ENCODE measurements at regions not wholly inside any gene's neighbourhood (a gene's known extent, or its start where the extent isn't known, plus 50 kb on each side); places are given as distances from the start of the nearest gene placed in this dataset.
"Not testable (repeated sequence)": the region's sequence is repeated elsewhere in the genome, so short reads cannot be mapped to it uniquely, and the experiment has no call there.

DNA sequence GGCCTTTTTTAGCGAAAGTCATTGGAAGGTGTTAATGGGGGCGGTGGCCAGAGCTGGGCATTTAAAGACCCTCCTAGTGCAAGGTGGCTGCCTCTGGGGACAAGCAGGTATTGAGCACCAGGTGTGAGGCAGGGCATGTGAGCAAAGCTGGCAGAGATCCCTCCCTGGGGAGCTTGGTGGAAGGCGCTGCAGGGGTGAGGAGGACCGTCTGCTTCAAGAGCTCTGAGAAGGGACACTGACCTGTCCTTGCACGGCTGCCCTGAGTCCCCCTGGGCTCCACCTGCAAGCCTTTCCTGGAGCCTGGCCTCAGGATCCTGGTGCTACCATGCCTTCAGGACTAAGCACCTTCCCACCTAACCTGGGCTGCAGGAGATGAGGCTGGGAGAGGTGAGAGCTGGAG is 127.0 kb upstream of the CIBAR2 start:
- no peak for DNase-seq (ENCODE audit: low read depth in 2 of 2)

DNA sequence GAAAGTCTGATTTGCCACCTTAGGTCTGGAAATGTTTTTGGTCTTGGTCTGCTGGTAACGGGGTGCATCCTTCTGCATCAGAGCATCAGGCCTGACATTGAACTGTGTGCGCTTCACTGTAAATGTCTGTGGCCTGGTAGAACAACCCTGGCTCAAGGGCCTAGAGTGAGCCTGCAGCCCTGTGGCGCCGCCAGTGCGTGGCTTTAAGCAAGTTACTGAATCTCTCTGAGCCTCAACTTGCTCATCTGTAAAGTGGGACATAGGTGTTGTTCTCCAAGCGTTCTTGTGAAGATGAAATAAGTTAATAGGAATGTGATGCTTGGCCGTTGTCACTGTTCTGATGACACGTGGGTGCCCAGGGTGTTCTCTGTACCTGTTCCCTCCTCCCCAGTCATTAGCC is 127.6 kb upstream of the CIBAR2 start:
- DNase-seq (ENCODE audit: low read depth in 2 of 2): no peak

DNA sequence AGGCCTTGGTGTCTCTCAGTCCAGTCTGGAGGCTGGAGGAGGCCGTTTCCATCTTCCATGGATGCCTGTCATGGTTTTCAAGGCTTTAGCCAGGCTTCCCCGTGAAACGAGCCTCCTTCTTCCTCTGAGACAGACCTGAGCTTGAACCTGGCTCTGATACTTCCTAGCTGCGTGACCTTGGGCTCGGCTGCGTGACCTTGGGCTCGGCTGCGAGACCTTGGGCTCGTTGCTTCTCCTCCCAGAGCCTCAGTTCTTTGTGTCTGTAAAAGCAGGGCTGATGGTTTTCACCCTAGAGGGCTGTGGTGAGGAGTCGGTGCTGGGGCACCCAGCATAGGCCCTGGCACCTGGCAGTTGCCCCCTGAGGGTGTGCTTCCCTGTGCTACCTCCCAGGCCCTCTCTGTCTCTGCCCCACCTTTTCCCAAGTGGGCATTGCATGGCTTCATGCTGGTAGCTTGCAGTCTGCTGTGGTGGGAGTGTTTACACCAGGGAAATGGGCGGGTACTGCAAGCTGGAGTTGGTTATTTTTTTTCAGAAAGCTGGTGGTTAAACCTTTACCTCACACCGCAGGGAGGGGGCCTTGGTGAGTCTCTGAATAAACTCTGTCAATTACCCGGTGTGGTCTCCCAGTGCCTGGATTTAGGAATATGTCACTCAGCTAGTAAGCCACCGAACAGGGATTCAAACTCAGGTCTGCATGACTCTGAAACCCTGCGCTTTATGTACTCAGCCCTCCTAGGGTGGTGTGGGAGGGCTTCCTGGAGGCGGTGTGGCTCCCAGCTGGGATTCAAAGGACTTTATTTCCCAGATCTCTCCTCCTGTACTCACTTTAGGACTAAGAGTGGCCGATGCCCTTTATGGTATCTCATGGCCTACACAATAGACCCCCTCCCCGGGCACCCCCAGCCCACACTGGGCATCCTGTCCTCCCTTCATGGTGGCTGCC is 129.0 kb upstream of the CIBAR2 start:
- DNase-seq (ENCODE audit: low read depth in 2 of 2): no peak

DNA sequence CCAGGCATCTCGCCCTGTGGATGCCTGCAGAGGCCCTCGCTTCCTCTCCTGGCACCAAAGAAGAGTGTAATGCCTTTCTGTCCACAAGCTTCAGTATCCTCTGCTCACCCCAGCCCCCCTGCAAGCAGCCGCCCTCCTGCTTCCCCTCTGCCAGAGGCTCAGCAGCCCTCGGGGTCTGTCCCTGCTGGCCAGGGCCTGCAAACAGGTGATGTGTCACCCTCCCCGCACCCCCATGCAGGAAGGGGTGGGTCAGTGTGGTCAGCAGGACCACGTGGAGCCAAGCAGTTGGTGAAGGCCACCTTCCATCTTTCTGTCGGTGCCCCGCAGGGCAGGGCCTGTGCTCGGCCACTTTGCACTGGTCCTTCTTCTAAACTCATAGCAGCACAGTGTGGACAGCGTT is 129.9 kb upstream of the CIBAR2 start:
- no peak for DNase-seq (ENCODE audit: low read depth in 2 of 2)

DNA sequence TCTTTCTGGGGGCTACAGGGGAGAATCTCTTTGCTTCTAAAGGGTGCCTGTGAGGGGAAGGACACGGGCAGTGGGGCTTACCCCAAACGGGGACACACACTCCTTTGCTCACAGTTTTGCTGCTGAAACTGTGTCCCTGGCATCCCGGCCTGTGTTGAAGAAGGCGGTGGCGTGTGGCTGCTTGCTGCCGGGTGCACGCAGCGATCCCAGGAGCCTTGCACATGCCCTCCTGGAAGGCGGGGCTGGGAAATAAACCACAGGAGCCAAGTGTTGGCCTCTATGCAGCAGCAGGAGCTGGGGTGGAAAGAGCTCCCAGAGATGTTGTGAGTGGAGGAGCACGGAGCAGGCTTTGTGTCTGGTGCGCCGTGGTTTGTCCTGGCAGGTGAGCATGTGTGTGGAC is 131.0 kb upstream of the CIBAR2 start:
- DNase-seq (ENCODE audit: low read depth in 2 of 2): no peak

DNA sequence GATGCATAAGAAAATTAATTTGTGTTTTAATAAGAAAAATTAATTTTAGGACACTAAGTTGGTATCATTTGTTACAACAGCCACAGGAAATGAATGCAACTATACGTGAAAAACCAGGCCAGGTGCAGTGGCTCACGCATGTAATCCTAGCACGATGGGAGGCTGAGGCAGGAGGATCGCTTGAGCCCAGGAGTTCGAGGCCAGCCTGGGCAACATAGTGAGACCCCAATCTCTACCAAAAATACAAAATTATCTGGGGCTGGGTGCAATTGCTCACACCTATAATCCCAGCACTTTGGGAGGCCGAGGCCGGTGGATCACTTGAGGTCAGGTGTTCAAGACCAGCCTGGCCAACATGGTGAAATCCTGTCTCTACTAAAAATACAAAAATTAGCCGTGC is 132.2 kb upstream of the CIBAR2 start:
- not testable (repeated sequence) for DNase-seq (ENCODE audit: low read depth in 2 of 2)

DNA sequence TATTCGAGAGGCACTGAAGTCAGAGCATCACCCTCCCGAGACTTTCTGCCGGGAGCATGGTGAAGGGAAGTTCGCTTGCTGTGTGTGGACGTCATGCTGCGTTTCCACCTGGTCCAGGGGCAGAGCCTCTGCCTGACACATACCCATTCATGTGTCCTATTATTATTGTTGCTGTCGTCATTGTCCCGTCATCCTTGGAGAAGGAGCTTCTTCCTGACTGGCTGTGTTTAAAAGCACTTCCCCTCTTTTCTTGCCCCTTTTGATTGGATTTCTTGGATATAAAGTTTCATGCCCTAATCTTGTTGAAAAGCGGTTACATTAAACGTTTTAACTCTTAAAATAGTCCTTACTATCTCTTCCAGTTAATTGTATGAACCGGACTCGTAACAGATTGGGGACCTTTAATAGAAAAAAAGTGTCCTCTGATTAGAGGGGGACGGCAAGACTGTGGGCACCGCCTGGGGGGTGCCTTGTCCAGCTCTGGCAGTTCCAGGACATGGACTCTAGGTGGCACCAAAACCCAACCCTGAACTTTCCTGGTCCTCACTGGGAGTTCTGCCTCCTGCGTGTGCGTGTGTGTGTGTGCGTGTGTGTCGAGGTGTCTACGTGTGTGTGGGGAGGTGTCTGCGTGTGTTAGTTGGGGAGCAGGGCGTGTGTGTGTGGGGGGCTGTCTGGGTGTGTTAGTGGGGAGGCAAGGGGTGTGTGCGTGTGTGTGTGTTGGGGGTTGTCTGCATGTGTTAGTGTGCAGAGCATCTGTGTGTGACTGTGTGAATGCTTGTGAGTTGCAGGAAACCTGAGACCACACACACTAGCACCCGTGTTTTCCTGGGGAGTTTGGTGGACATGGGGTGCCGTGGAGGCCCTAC is 133.3 kb upstream of the CIBAR2 start:
- DNase-seq (ENCODE audit: low read depth in 2 of 2): peak in 1 of 2 donors; percentile 17

DNA sequence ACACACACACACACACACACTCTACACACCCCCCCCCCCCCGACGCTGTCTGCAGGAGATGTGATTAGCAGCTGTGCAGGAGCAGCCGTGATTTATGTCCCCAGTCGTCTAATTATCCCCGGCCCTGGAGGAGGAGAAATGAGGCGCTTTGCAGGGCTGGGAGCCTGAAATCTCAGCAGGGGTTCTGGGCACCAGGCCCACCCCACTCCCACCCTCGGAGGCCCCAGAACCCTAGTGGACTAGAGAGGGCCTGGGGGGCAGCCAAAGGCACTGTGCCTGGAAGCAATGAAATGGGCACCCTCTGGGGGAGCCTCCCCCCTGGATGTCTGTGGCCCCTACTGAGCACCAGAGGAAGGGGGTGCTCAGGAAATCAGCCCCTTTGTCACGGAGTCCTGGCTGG is 134.2 kb upstream of the CIBAR2 start:
- no peak for DNase-seq (ENCODE audit: low read depth in 2 of 2)

DNA sequence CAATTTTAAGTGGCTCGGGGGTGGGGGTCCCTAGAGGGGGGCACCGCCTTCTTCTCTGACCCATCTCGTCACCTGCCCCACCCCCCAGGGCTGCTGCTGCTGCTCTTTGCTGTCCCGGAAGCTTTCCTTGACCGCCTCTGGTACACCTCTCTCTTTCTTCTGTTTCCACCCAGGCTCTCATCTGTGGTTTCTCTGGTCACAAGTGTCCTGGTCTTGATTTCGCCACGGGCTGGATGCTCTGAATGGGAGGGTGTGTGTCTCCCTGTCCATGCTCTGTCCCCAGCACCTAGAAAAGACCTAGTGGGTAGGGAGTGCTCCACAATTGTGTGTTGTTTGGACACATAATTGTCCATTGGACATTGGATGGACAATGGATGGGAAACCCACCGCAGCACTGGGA is 134.7 kb upstream of the CIBAR2 start:
- DNase-seq (ENCODE audit: low read depth in 2 of 2): no peak

DNA sequence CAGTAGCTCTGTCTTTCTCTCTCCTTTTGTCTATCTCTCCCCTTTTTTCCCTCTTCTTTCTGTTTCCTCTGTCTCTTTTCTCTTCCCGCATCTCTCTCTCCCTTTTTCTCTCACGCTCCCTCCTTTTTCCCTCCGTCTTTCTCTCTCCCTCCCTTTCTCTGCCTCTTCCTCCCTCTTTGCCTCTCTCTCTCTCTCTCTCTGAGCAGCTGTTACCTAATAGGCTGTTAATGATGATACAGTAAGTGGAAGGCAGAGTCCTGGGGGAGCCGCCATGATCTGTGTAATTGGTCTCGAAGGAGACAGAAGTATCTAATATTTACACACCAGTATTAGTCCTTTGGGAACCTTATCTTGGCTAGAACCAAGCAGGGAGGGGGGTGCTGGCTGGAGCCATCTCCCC is 136.1 kb upstream of the CIBAR2 start:
- DNase-seq (ENCODE audit: low read depth in 2 of 2): no peak

DNA sequence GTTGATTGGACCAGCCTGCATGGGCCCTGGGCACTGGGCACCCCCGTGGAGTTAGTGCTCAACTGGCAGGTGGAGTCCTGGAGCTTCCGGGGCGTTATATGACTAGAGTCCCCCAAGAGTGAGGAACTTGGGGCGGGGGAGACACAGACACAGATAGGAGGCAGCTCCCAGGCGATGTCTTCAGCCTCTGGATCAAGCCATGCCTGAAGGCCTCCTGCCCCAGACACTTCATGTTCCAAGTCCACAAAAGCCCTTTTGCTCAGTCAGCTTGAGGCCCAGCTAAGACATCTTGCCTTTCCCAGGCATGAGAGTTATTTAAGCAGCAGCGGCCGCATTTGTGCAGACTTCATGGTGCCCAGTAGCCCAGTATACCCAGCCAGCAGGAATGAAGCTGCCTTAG is 136.6 kb upstream of the CIBAR2 start:
- DNase-seq (ENCODE audit: low read depth in 2 of 2): no peak

DNA sequence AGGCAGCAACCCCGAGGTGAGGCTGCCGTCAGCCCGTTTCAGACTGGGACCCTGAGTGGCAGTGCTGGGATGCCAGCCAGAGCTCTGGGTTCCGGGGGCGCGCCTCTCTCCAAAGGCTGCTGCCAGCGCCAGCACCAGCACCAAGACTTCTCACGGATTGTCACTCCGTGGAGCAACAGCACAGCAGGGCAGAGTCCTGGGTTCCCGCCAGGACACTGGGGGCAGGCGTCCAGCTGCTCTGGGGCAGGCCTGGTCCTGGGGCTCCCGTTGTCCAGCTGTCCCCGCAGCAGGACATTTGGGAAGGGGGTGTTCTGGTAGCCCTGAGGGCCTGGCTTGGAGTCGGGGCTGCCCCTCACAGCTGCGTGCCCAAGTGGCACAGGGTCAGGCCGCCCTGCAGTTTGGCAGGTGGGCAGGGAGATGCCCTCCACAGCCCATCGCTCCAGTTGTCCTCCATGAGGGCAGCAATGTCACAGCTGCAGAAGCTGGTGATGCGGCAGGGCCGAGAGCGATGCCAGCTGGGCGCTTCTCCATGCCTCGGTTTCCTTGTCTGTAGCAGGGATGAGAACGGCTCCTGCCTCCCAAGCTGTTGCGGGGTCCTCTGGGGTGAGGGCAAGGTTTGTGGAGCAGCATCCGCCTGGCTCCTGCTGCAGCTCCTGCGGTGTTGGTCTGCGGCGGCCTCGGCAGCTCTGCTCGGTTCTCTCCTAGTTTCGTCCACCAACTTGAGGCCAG is 137.3 kb upstream of the CIBAR2 start:
- DNase-seq (ENCODE audit: low read depth in 2 of 2): no peak

DNA sequence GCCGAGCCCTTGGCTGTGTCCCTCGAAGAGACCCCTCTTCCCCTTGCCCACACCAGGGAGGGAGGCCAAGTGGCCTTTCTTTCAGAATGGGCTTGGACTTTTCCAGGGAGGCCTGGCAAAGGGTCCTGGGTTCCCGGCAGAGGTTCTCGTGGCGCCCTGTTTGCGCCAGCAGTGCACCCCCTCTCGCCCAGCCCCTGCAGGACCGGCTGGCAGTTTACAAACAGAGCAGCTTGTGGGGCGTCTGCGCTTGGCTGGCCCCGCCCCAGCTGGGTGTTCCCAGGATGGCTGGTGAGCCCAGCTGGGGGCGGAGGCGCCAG is 137.8 kb upstream of the CIBAR2 start:
- no peak for DNase-seq (ENCODE audit: low read depth in 2 of 2)

DNA sequence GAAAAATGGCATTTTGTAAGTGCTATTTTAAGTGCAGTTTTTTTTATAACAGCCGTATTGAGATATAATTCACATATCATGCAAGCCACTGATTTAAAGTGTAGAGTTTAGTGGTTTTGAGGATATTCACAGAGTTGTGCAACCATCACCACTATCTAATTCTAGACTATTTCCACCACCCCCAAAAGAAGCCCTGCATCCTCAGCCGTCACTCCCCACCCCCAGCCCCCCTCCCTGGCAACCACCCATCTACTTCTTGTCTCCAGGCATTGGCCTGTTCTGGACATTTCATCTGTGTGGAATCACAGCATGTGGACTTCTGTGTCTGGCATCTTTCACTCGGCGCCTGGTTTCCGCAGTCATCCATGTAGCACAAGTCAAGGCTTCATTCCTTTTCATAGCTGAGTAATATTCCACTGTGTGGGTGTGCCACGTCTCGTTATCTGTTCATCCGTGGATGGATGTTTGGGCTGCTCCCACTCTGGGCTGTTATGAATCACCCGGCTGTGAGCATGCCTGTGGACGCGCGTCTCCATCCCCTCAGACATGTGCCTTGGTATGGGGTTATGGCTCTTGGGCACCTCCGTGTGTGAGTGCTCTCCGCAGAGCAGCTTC is 138.4 kb upstream of the CIBAR2 start:
- DNase-seq (ENCODE audit: low read depth in 2 of 2): no peak

DNA sequence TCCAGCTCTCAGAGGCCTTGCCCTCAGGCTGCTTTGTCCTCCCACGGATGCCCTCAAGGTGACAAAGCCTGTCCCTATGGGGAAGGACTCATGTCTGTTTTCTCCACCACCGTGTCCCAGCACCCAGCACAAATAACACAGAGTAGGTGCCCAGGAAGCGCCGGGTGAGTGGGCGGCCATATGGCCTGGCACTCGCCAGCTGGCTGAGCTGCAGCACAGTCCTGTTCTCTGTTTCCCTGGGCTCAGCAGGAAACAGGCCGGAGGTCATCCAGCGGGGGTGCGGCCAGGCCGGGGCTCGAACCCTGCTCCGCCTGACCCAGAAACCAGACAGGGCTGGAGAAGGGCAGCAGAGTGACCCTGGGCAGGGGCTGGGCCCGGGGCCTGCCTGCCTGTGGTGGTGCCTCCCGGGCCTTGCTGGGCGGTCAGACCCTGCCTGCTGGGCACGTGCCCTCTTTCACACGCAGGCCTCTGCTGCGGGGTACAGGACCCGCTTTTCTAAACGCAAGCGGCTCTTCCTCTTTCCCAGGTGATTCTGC is 139.0 kb upstream of the CIBAR2 start:
- DNase-seq (ENCODE audit: low read depth in 2 of 2): no peak

DNA sequence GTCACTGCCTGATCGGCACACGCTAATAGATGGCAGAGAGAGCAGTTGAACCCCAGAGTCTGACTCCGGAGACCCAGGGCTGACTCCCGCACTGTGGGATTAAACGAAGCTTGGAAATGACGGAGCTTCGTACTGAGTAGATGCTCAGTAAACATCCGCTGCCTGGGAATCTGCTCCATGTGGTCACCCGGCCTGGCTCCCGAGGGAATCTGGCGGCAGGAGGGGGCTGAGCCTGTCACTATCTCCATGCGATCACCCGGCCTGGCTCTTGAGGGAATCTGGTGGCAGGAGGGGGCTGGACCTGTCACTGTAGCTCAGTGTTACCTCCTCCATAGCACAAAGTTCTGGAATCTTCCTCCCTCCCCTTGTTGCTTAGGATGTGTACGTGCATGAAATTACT is 139.7 kb upstream of the CIBAR2 start:
- DNase-seq (ENCODE audit: low read depth in 2 of 2): no peak

DNA sequence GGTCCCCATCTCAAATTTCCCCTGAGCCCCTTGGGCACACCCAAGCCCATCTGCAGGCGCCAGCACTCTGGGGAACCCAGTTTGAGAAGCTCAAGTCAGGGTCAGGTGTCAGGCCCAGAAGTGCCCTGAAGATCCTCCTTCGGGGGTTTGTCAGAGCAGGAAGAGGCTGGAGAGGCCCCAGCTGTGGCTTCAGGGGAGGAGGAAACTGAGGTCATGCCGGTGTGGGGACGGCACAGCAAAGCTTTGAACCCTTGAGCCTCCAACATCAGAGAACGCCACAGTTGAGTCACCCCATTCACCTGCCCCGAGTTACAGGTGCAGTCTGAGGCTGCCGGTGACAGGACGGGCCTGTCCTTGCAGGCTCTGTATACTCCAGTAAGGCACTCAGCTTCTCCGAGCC is 140.2 kb upstream of the CIBAR2 start:
- no peak for DNase-seq (ENCODE audit: low read depth in 2 of 2)

DNA sequence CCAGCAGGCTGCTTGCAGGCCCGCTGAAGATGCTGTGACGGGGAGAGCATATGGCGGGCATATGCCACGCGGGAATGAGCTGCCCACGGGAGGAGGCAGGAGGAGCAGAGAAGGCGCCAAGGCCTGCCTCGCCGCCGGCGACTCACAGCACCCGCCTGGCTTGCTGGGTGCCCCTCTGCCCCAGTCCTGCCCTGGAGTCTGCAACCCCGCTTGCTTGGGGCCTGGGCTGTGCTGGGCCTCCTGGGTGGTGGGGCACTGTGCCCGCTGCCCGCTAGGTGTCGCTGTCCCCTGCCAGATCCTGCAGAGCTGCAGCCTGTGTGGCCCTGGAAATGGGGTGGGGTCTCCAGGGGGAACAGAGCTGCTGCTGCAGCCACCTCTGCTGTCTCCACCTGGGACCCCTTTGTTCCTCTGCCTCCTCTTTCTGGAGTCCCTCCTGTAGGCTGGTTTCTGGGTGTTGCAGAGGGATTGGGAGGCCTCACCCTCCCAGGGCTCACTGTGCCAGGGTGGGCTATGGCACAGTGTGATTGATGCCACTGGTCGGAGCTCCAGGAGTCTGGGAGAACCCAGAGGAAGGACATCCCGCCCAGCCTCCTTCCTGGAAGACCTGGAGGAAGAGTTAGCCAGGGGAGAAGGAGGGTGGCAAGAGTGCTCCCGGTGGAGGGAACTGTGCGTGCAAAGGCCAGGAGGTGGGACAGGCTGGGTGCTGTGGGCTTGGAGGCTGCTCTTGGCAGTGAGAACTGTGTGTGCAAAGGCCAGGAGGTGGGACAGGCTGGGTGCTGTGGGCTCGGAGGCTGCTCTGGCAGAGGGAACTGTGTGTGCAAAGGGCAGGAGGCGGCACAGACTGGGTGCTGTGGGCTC is 141.0 kb upstream of the CIBAR2 start:
- peak; percentile 17 to 50 for DNase-seq (ENCODE audit: low read depth in 2 of 2)

DNA sequence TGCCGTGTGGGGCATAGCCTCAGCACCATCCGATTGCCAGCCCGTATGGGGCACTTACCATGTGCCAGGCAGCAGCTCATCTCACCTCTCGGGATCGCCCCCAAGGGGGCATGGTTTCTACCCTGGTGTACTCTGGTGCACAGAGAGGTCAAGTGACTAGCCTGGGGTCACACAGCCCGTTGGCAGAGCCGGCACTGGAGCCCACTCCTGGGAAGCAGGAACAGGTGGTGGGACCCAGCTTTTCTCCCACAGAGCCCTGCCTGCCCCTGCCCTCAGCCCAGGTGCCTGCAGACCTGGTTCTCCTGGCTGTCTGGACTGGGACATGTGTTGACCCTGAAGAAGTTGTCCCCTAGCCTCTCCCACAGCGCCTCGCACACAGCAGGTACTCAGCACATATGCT is 141.8 kb upstream of the CIBAR2 start:
- DNase-seq (ENCODE audit: low read depth in 2 of 2): no peak

DNA sequence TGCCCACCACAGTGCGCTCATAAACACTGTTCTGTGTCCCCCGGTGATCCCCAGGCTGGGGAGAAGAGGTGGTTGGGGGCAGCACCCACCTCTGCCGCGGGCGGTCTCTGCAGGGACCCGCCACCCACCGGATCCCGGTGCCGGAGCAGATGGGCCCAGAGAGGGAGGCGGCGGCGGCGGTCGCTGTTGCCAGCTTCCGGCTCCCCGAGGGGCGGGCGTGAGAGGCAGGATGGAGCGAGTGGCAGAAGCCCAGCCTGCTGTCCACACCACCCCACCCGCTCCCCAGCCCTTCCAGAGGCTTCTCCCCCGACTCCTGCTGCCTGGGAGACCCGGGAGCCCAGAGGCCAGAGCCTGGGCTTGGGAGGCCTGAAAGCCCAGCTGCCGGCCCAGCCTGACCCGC is 142.6 kb upstream of the CIBAR2 start:
- DNase-seq (ENCODE audit: low read depth in 2 of 2): no peak

DNA sequence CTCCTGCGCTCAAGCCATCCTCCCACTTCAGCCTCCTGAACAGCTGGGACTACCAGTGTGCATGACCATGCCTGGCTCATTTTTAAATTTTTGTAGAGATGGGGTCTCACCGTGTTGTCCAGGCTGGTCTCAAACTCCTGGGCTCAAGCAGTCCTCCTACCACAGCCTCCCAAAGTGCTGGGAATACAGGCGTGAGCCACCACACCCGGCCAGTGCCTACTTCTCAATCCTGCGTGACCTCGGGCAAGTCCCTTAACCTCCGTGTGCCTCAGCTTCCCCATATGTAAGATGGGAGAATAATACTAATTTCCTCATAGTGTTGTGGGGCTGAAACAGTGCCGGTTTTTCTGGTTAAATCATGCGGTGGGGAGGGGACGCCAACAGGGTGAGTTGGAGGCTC is 143.5 kb upstream of the CIBAR2 start:
- DNase-seq (ENCODE audit: low read depth in 2 of 2): no peak

Measured in stimulated activated CD4-positive, alpha-beta T cell treated with anti-CD3 and anti-CD28 coated beads, Interleukin-1b, Interleukin-23, amount 100 ng/mL, for 1 hour (primary cell).